Erythroblast (primary cell): ENCODE measurements at regions not wholly inside any gene's neighbourhood (a gene's known extent, or its start where the extent isn't known, plus 50 kb on each side); places are given as distances from the start of the nearest gene placed in this dataset.

Experiments used
- GATA1 ChIP-seq: IDR thresholded peaks from 2 replicates; pipeline ENCODE4 v1.6.1; 2011; ENCODE audit warnings: low read depth, mild to moderate bottlenecking, control low read depth, low read length, moderate library complexity
- POLR2A ChIP-seq: IDR thresholded peaks from 2 replicates; pipeline ENCODE4 v1.6.1; 2011; ENCODE audit warnings: mild to moderate bottlenecking, low read length

DNA sequence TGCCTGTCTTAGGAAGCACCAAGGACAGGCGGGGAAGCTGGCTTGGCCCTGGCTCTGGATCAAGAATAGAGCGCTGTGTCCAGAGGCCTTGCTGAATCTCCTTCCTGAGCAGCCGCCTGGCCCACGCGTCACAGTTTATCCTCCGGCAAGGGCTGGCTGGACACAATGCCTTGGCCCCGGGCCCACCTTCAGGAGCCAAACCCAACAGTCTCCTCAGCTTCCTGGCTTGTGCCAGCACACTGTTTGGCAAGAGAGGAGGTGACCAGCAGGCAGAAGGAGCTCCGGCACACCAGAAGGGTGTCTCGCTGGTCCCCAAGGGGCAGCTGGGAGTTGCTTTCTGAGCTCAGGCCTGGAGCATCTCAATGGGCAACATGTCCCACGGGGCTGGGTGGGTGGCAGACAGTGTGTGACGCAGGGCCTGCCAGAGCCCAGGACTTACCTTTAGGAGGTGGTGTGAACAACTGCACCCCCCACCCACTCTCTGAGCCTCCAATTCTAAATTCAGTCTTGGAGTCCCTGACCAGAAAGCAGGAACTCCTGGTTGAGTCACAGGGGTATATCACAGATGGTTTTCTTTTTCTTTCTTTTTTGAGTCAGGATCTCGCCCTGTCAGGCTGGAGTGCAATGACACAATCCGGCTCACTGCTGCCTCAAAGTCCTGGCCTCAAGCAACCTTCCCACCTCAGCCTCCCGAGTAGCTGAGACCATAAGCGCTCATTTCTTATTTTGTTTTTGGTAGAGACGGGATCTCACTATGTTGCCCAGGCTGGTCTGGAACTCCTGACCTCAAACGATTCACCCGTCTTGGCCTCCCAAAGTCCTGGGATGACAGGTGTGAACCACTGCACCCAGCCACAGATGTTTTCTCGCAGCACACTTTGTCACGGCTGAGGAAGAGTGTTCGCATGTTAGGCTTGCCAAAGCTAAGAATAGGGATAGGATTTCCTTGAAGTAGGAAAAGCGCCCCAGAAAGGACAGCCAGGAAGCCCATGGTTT, 361.2 kb downstream of the BCOR start:
- no peak for TF ChIP-seq POLR2A
- TF ChIP-seq GATA1, result no peak
